Umbilical cord (tissue), 1 donor: ENCODE measurements at regions not wholly inside any gene's neighbourhood (a gene's known extent, or its start where the extent isn't known, plus 50 kb on each side); places are given as distances from the start of the nearest gene placed in this dataset.

Experiments used
- DNase-seq: peaks from one replicate; pipeline ENCODE4 v3.0.0-alpha.2; 2015; ENCODE audit warnings: low spot score

- DNase-seq = no peak
Measured at GRCh38 chr9:99588299-99588698, 233.4 kb upstream of the NR4A3 start.

- no peak for DNase-seq
Measured at GRCh38 chr9:99588747-99589146, 232.9 kb upstream of the NR4A3 start.

- DNase-seq = no peak
Measured at GRCh38 chr9:99590410-99590809, 231.3 kb upstream of the NR4A3 start.

GRCh38 chr9:99590840-99591239, 230.8 kb upstream of the NR4A3 start:
- DNase-seq = peak; percentile 21

GRCh38 chr9:99591770-99592169, 229.9 kb upstream of the NR4A3 start:
- DNase-seq = no peak

GRCh38 chr9:99592834-99593574, 228.7 kb upstream of the NR4A3 start:
- DNase-seq = no peak

GRCh38 chr9:99593610-99594009, 228.1 kb upstream of the NR4A3 start:
- no peak for DNase-seq

GRCh38 chr9:99594056-99594780, 227.5 kb upstream of the NR4A3 start:
- no peak for DNase-seq

- peak; percentile 4 for DNase-seq
Measured at GRCh38 chr9:99595796-99596195, 225.9 kb upstream of the NR4A3 start.

- DNase-seq = peak; percentile 38
Measured at GRCh38 chr9:99601571-99602111, 220.0 kb upstream of the NR4A3 start.

- DNase-seq = no peak
Measured at GRCh38 chr9:99602854-99603253, 218.8 kb upstream of the NR4A3 start.

GRCh38 chr9:99605016-99605743, 216.5 kb upstream of the NR4A3 start:
- DNase-seq = no peak

- DNase-seq = no peak
Measured at GRCh38 chr9:99606296-99606695, 215.4 kb upstream of the NR4A3 start.

- no peak for DNase-seq
Measured at GRCh38 chr9:99606957-99607356, 214.7 kb upstream of the NR4A3 start.

- no peak for DNase-seq
Measured at GRCh38 chr9:99607842-99608448, 213.7 kb upstream of the NR4A3 start.

GRCh38 chr9:99614341-99614740, 207.3 kb upstream of the NR4A3 start:
- DNase-seq = no peak

- no peak for DNase-seq
Measured at GRCh38 chr9:99621040-99621439, 200.6 kb upstream of the NR4A3 start.

GRCh38 chr9:99622679-99623078, 199.0 kb upstream of the NR4A3 start:
- no peak for DNase-seq

GRCh38 chr9:99623780-99624364, 197.8 kb upstream of the NR4A3 start:
- DNase-seq = no peak

- DNase-seq = no peak
Measured at GRCh38 chr9:99624499-99625233, 197.0 kb upstream of the NR4A3 start.

GRCh38 chr9:99626426-99626825, 195.3 kb upstream of the NR4A3 start:
- peak; percentile 4 for DNase-seq
